HepG2 (cell line): ENCODE measurements at regions not wholly inside any gene's neighbourhood (a gene's known extent, or its start where the extent isn't known, plus 50 kb on each side); places are given as distances from the start of the nearest gene placed in this dataset.

ENCODE experiments used
- ATF4 ChIP-seq, 2 experiments: fragments of 450-650 bp in 1 of 2; sonication (generic) in 1 of 2; formaldehyde crosslinking; IDR thresholded peaks; 2 replicates each; pipeline versions ENCODE4 v1.5.0 to v1.8.0; 2020 to 2022; ENCODE audit warnings: mild to moderate bottlenecking in 1 of 2, missing genetic modification reagents in 1 of 2
- DNMT3B ChIP-seq: conservative IDR thresholded peaks from 2 replicates; pipeline ENCODE4 v1.6.1; 2016; ENCODE audit warnings: missing biosample characterization, control low read depth
- FOSL1 ChIP-seq: sonication (generic); formaldehyde crosslinking; IDR thresholded peaks from 2 replicates; pipeline ENCODE4 v1.9.0; 2021; ENCODE audit warnings: missing genetic modification reagents, borderline replicate concordance
- GATAD2A ChIP-seq: IDR thresholded peaks from 2 replicates; pipeline ENCODE4 v1.6.1; 2016
- HCFC1 ChIP-seq: fragments of 150-350 bp; IDR thresholded peaks from 2 replicates; pipeline ENCODE4 v1.6.1; 2014; ENCODE audit warnings: low read depth, low read length
- HIVEP1 ChIP-seq: sonication (generic); formaldehyde crosslinking; IDR thresholded peaks from 2 replicates; pipeline ENCODE4 v1.4.0; 2020; ENCODE audit warnings: mild to moderate bottlenecking, missing genetic modification reagents
- HNF1A ChIP-seq, 2 experiments: sonication (generic) in 1 of 2; formaldehyde crosslinking in 1 of 2; IDR thresholded peaks; 2 replicates each; pipeline versions ENCODE4 v1.4.0 to v1.6.1; 2016 to 2020; ENCODE audit warnings: borderline replicate concordance in 1 of 2, low read depth in 1 of 2, mild to moderate bottlenecking in 1 of 2, missing genetic modification reagents in 1 of 2
- HNRNPLL ChIP-seq: fragments of 200-400 bp; formaldehyde crosslinking; IDR thresholded peaks from 2 replicates; pipeline ENCODE4 v1.6.1; 2017; ENCODE audit warnings: mild to moderate bottlenecking, low read depth, low read length; ENCODE audit not compliant: poor library complexity, severe bottlenecking
- MAX ChIP-seq: IDR thresholded peaks from 2 replicates; pipeline ENCODE4 v1.6.1; 2012; ENCODE audit warnings: inconsistent platforms
- MLX ChIP-seq: IDR thresholded peaks from 2 replicates; pipeline ENCODE4 v1.6.1; 2016
- NKX3-1 ChIP-seq: sonication (generic); formaldehyde crosslinking; IDR thresholded peaks from 2 replicates; pipeline ENCODE4 v1.5.0; 2020; ENCODE audit warnings: missing genetic modification reagents
- ZHX1 ChIP-seq: sonication (generic); formaldehyde crosslinking; IDR thresholded peaks from 2 replicates; pipeline ENCODE4 v1.8.1; 2022; ENCODE audit warnings: low read depth, mild to moderate bottlenecking, missing genetic modification reagents
- ZMAT3 ChIP-seq: sonication (generic); formaldehyde crosslinking; conservative IDR thresholded peaks from 2 replicates; pipeline ENCODE4 v1.7.0; 2021; ENCODE audit warnings: missing genetic modification reagents
- ZNF260 ChIP-seq: sonication (generic); formaldehyde crosslinking; IDR thresholded peaks from 2 replicates; pipeline ENCODE4 v1.4.0; 2020; ENCODE audit warnings: missing genetic modification reagents, low read depth, mild to moderate bottlenecking, borderline replicate concordance
- ZNF317 ChIP-seq: sonication (generic); formaldehyde crosslinking; IDR thresholded peaks from 2 replicates; pipeline ENCODE4 v1.5.0; 2020; ENCODE audit warnings: mild to moderate bottlenecking, missing genetic modification reagents
- ZNF816 ChIP-seq: sonication (generic); formaldehyde crosslinking; IDR thresholded peaks from 2 replicates; pipeline ENCODE4 v1.8.0; 2022; ENCODE audit warnings: missing genetic modification reagents, mild to moderate bottlenecking, borderline replicate concordance
- ZNF891 ChIP-seq: sonication (generic); formaldehyde crosslinking; IDR thresholded peaks from 2 replicates; pipeline ENCODE4 v1.5.0; 2020; ENCODE audit warnings: mild to moderate bottlenecking, missing genetic modification reagents

GRCh38 chr2:185255566-185255965 is 483.0 kb upstream of the FSIP2 start (continued):
- TF ChIP-seq HNF1A (IDR thresholded peaks at IDR 0.05; ENCODE audit: low read depth) (peak; percentile 72), HNF1A (CRISPR knock-in tag; IDR thresholded peaks at IDR 0.05; ENCODE audit: borderline replicate concordance) (peak; percentile 31; the same call in 1 of the 2 replicates), HNRNPLL (no peak), DNMT3B (CRISPR knock-in tag) (peak; percentile 96), MAX (peak; percentile 68; the same call in 1 of the 2 replicates), HIVEP1 (CRISPR knock-in tag) (no peak), ATF4 (CRISPR knock-in tag; IDR thresholded peaks at IDR 0.05) (peak in 1 of 2 experiments; percentile 36; a peak in 1 of 4 replicates), ZNF891 (CRISPR knock-in tag) (no peak), ZNF260 (CRISPR knock-in tag) (no peak), ZNF816 (CRISPR knock-in tag) (no peak), MLX (CRISPR knock-in tag) (0 out of 2 replicates have a peak, but pooled peaks have one; percentile 46), HCFC1 (no peak), ZMAT3 (CRISPR knock-in tag) (no peak), ZNF317 (no peak), FOSL1 (CRISPR knock-in tag) (peak; percentile 86; the same call in 1 of the 2 replicates), ZHX1 (CRISPR knock-in tag) (no peak), GATAD2A (CRISPR knock-in tag) (0 out of 2 replicates have a peak, but pooled peaks have one; percentile 50), NKX3-1 (CRISPR knock-in tag) (0 out of 2 replicates have a peak, but pooled peaks have one; percentile 45)
